Type B pancreatic cell (in vitro differentiated cells): ENCODE measurements at regions not wholly inside any gene's neighbourhood (a gene's known extent, or its start where the extent isn't known, plus 50 kb on each side); places are given as distances from the start of the nearest gene placed in this dataset.
"Not testable (repeated sequence)": the region's sequence is repeated elsewhere in the genome, so short reads cannot be mapped to it uniquely, and the experiment has no call there.

Source experiments
- DNase-seq: peaks from one replicate; pipeline ENCODE4 v3.0.0; 2021; ENCODE audit warnings: mixed read lengths; ENCODE audit not compliant: unreplicated experiment; ENCODE audit errors: extremely low spot score
- H3K27ac Mint-ChIP-seq: 2 replicates; pipeline ENCODE4 v1.8.0; 2021; ENCODE audit warnings: mild to moderate bottlenecking, mixed read lengths
- H3K27me3 Mint-ChIP-seq: 2 replicates; pipeline ENCODE4 v1.8.0; 2021; ENCODE audit warnings: mixed read lengths
- H3K36me3 Mint-ChIP-seq: 2 replicates; pipeline ENCODE4 v1.8.0; 2021; ENCODE audit warnings: mixed read lengths
- H3K4me1 Mint-ChIP-seq: one replicate; pipeline ENCODE4 v1.8.0; 2021; ENCODE audit warnings: mixed read lengths; ENCODE audit not compliant: unreplicated experiment
- H3K4me3 Mint-ChIP-seq: 2 replicates; pipeline ENCODE4 v1.8.0; 2021; ENCODE audit warnings: mild to moderate bottlenecking, mixed read lengths
- H3K9me3 Mint-ChIP-seq: 2 replicates; pipeline ENCODE4 v1.8.0; 2021; ENCODE audit warnings: mixed read lengths
- TF ChIP-seq, protein P1 (sequence below): fragments of 200-600 bp; sonication (generic); conservative IDR thresholded peaks from 2 replicates; pipeline ENCODE4 v1.5.0; 2021; ENCODE audit warnings: antibody characterized with exemption, mild to moderate bottlenecking

GRCh38 chr20:5395932-5396727 is 79.4 kb upstream of the PROKR2 start:
- peaks cover 32% of the 10 kb centered on the region for H3K27me3 Mint-ChIP-seq
- no peak for DNase-seq
- no peaks in the 10 kb centered on the region for H3K4me1 Mint-ChIP-seq
- no peak overlapping the region for H3K4me3 Mint-ChIP-seq
- H3K9me3 Mint-ChIP-seq = no peaks in the 10 kb centered on the region
- H3K36me3 Mint-ChIP-seq = no peaks in the 10 kb centered on the region
- no peak overlapping the region for H3K27ac Mint-ChIP-seq
- TF ChIP-seq, protein P1, sequence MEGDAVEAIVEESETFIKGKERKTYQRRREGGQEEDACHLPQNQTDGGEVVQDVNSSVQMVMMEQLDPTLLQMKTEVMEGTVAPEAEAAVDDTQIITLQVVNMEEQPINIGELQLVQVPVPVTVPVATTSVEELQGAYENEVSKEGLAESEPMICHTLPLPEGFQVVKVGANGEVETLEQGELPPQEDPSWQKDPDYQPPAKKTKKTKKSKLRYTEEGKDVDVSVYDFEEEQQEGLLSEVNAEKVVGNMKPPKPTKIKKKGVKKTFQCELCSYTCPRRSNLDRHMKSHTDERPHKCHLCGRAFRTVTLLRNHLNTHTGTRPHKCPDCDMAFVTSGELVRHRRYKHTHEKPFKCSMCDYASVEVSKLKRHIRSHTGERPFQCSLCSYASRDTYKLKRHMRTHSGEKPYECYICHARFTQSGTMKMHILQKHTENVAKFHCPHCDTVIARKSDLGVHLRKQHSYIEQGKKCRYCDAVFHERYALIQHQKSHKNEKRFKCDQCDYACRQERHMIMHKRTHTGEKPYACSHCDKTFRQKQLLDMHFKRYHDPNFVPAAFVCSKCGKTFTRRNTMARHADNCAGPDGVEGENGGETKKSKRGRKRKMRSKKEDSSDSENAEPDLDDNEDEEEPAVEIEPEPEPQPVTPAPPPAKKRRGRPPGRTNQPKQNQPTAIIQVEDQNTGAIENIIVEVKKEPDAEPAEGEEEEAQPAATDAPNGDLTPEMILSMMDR = no peak

GRCh38 chr20:5393218-5393870 is 76.6 kb upstream of the PROKR2 start:
- H3K27me3 Mint-ChIP-seq = peaks cover 40% of the 10 kb centered on the region

GRCh38 chr20:5390720-5391119 is 74.0 kb upstream of the PROKR2 start:
- DNase-seq = no peak
- Mint-ChIP-seq H3K36me3 (no peaks in the 10 kb centered on the region), H3K9me3 (no peaks in the 10 kb centered on the region), H3K4me3 (no peak overlapping the region), H3K27ac (no peak overlapping the region), H3K4me1 (no peaks in the 10 kb centered on the region), H3K27me3 (peaks cover 43% of the 10 kb centered on the region)
- TF ChIP-seq, protein P1 = no peak

More at GRCh38 chr20:5393218-5393870, 76.6 kb upstream of the PROKR2 start:
- no peaks in the 10 kb centered on the region for H3K4me1 Mint-ChIP-seq
- no peak overlapping the region for H3K4me3 Mint-ChIP-seq
- H3K9me3 Mint-ChIP-seq = no peaks in the 10 kb centered on the region
- H3K36me3 Mint-ChIP-seq = no peaks in the 10 kb centered on the region
- no peak for DNase-seq
- TF ChIP-seq, protein P1 = no peak
- no peak overlapping the region for H3K27ac Mint-ChIP-seq

- H3K27me3 Mint-ChIP-seq = peaks cover 34% of the 10 kb centered on the region
- H3K4me1 Mint-ChIP-seq, H3K27ac Mint-ChIP-seq, H3K36me3 Mint-ChIP-seq, H3K9me3 Mint-ChIP-seq, H3K4me3 Mint-ChIP-seq, DNase-seq: not testable (repeated sequence)
Observed at GRCh38 chr20:5386846-5387245, 70.1 kb upstream of the PROKR2 start.

DNA sequence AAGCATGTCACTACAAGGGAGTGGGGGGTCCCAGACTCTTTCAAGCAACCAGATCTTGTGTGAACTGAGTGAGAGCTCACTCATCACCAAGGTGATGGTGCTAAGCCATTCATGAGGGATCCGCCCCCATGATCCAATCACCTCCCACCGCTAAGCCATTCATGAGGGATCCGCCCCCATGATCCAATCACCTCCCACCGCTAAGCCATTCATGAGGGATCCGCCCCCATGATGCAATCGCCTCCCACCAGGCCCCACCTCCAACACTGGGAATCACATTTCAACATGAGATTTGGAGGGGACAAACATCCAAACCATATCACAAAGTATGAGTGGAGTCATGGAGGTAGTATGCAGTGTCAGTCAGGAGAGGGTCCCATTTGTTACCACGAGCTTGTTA is 64.8 kb upstream of the PROKR2 start:
- not testable (repeated sequence) for DNase-seq, H3K9me3 Mint-ChIP-seq, H3K36me3 Mint-ChIP-seq, H3K4me3 Mint-ChIP-seq, H3K27ac Mint-ChIP-seq, H3K4me1 Mint-ChIP-seq
- H3K27me3 Mint-ChIP-seq = peaks cover 14% of the 10 kb centered on the region

GRCh38 chr20:5377484-5377883 is 60.7 kb upstream of the PROKR2 start:
- Mint-ChIP-seq H3K27ac (no peak overlapping the region), H3K27me3 (peaks cover 12% of the 10 kb centered on the region), H3K9me3 (no peaks in the 10 kb centered on the region), H3K4me3 (no peak overlapping the region), H3K4me1 (no peaks in the 10 kb centered on the region), H3K36me3 (no peaks in the 10 kb centered on the region)
- no peak for DNase-seq
- TF ChIP-seq, protein P1 = no peak
